AG09319 (cell line): ENCODE measurements at regions not wholly inside any gene's neighbourhood (a gene's known extent, or its start where the extent isn't known, plus 50 kb on each side); places are given as distances from the start of the nearest gene placed in this dataset.

Source experiments
- DNase-seq: peaks from one replicate; pipeline ENCODE4 v3.0.0-alpha.2; 2010; ENCODE audit warnings: low read depth; ENCODE audit errors: extremely low read depth
- CTCF ChIP-seq: IDR thresholded peaks from 2 replicates; pipeline ENCODE4 v1.5.1; 2011; ENCODE audit warnings: low read depth, mild to moderate bottlenecking, inconsistent platforms, low read length, moderate library complexity

- DNase-seq: no peak
- no peak for TF ChIP-seq CTCF
These were observed 199.2 kb downstream of the KIF20B start for GRCh38 chr10:89900554-89900953.

GRCh38 chr10:89901895-89902294 is 200.5 kb downstream of the KIF20B start:
- no peak for DNase-seq
- TF ChIP-seq CTCF: no peak

GRCh38 chr10:89904755-89905154 is 203.4 kb downstream of the KIF20B start:
- TF ChIP-seq CTCF: no peak
- no peak for DNase-seq

- DNase-seq: no peak
- TF ChIP-seq CTCF: no peak
These were observed 208.4 kb downstream of the KIF20B start for GRCh38 chr10:89909752-89910151.

- no peak for DNase-seq
- TF ChIP-seq CTCF: no peak
These were observed 213.6 kb downstream of the KIF20B start for GRCh38 chr10:89915021-89915420.

- DNase-seq: no peak
- TF ChIP-seq CTCF: no peak
These were observed 214.6 kb downstream of the KIF20B start for GRCh38 chr10:89915968-89916367.

- TF ChIP-seq CTCF: no peak
- DNase-seq: no peak
These were observed 215.3 kb downstream of the KIF20B start for GRCh38 chr10:89916468-89917215.
